ENCODE measurements at regions not wholly inside any gene's neighbourhood (a gene's known extent, or its start where the extent isn't known, plus 50 kb on each side); places are given as distances from the start of the nearest gene placed in this dataset.

GRCh38 chr15:38090678-38091077 lies 156.2 kb downstream of the TMCO5A start:
- intact Hi-C loops (cut with DNase I), result no loop called here

GRCh38 chr15:38091078-38091645 lies 156.7 kb downstream of the TMCO5A start:
- no peak for FAIRE-seq
- no peaks in the 10 kb centered on the region for H3K36me3 ChIP-seq
- intact Hi-C loops (cut with DNase I), result no loop called here
- H3K9me3 ChIP-seq, result no peaks in the 10 kb centered on the region
- no peak overlapping the region for H3K27ac ChIP-seq
- no peaks in the 10 kb centered on the region for H3K4me1 ChIP-seq
- ATAC-seq, result no peak
- no peak overlapping the region for H3K4me3 ChIP-seq
- no peaks in the 10 kb centered on the region for H3K27me3 ChIP-seq
- no peak for TF ChIP-seq CTCF (IDR thresholded peaks at IDR 0.05)
- no peak for DNase-seq
- 94 to 95% methylated on average over 3 of the region's 3 CpGs for WGBS, 2 donors

More at GRCh38 chr15:38090678-38091077, 156.2 kb downstream of the TMCO5A start:
- FAIRE-seq, result no peak
- TF ChIP-seq CTCF (IDR thresholded peaks at IDR 0.05), result no peak
- Histone ChIP-seq H3K4me1 (no peaks in the 10 kb centered on the region), H3K4me3 (no peak overlapping the region), H3K27ac (no peak overlapping the region), H3K36me3 (no peaks in the 10 kb centered on the region), H3K9me3 (no peaks in the 10 kb centered on the region), H3K27me3 (no peaks in the 10 kb centered on the region)
- ATAC-seq, result no peak
- no peak for DNase-seq
- 44 to 46% methylated on average over 3 of the region's 3 CpGs for WGBS, 2 donors

GRCh38 chr15:38093931-38094330 lies 158.7 kb upstream of the SPRED1 start:
- Histone ChIP-seq H3K27me3 (no peaks in the 10 kb centered on the region), H3K27ac (no peak overlapping the region), H3K4me3 (no peak overlapping the region), H3K36me3 (no peaks in the 10 kb centered on the region), H3K9me3 (no peaks in the 10 kb centered on the region), H3K4me1 (no peaks in the 10 kb centered on the region)
- no peak for TF ChIP-seq CTCF (IDR thresholded peaks at IDR 0.05)
- intact Hi-C loops (cut with DNase I), result no loop called here
- no peak for FAIRE-seq
- ATAC-seq, result no peak
- DNase-seq, result no peak
- 89% methylated on average over 7 of the region's 7 CpGs for WGBS, 2 donors

- intact Hi-C loops (cut with DNase I), result no loop called here
- no peak overlapping the region for H3K4me3 ChIP-seq
- TF ChIP-seq CTCF (IDR thresholded peaks at IDR 0.05), result no peak
- DNase-seq (no peak), ATAC-seq (no peak), FAIRE-seq (no peak)
- H3K36me3 ChIP-seq, result no peaks in the 10 kb centered on the region
- H3K27me3 ChIP-seq, result no peaks in the 10 kb centered on the region
- no peaks in the 10 kb centered on the region for H3K9me3 ChIP-seq
- H3K4me1 ChIP-seq, result no peaks in the 10 kb centered on the region
- WGBS, 2 donors, result 88 to 97% methylated on average over 1 of the region's 1 CpG
- no peak overlapping the region for H3K27ac ChIP-seq
Observed at GRCh38 chr15:38102972-38103371, 149.7 kb upstream of the SPRED1 start.

- Histone ChIP-seq H3K36me3 (no peaks in the 10 kb centered on the region), H3K9me3 (no peaks in the 10 kb centered on the region), H3K4me3 (no peak overlapping the region), H3K27ac (no peak overlapping the region), H3K4me1 (no peaks in the 10 kb centered on the region), H3K27me3 (no peaks in the 10 kb centered on the region)
- TF ChIP-seq CTCF (IDR thresholded peaks at IDR 0.05), result no peak
- no peak for FAIRE-seq
- intact Hi-C loops (cut with DNase I), result no loop called here
- DNase-seq, result no peak
- ATAC-seq, result no peak
- 62 to 69% methylated on average over 1 of the region's 1 CpG for WGBS, 2 donors
Observed at GRCh38 chr15:38103564-38103963, 149.1 kb upstream of the SPRED1 start.

All from pancreas (tissue), 10 donors.